ENCODE measurements at regions not wholly inside any gene's neighbourhood (a gene's known extent, or its start where the extent isn't known, plus 50 kb on each side); places are given as distances from the start of the nearest gene placed in this dataset.

DNA sequence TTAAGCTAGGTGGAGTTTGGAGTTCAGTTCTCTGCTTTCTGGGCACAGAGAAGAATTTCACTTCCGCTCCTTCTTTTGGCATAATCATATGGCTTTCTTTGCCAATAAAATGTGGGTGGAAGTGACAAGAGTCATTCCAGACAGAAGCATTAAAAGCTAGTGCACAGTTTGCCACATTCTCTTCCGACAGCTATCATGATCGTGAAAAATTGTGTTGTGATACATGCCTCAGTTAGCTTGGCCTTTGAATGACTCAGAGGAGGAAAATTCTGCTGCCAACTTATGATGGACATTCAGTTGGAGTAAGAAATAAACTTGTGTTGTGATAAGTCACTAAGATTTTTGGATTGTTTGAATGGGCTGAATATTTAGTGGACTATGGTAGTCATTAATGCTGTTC lies 291.7 kb upstream of the SATB1 start:
- no peak overlapping the region for H3K4me3 ChIP-seq (ENCODE audit: low read depth, low read length, poor library complexity, severe bottlenecking)
- H2AFZ ChIP-seq (ENCODE audit: low read length), result no peak overlapping the region
- H3K79me2 ChIP-seq (ENCODE audit: insufficient read depth, low read length), result no peaks in the 10 kb centered on the region
- no peaks in the 10 kb centered on the region for H3K36me3 ChIP-seq (ENCODE audit: insufficient read depth, low read length)
- H4K20me1 ChIP-seq (ENCODE audit: insufficient read depth, low read length), result no peaks in the 10 kb centered on the region
- no peak overlapping the region for H3K27ac ChIP-seq (ENCODE audit: low read depth, low read length, poor library complexity, severe bottlenecking)
- no peaks in the 10 kb centered on the region for H3K9me2 ChIP-seq (ENCODE audit: low read depth, low read length)
- no peak overlapping the region for H3K9ac ChIP-seq (ENCODE audit: low read length)
- no peaks in the 10 kb centered on the region for H3K4me1 ChIP-seq (ENCODE audit: insufficient read depth, low read length, severe bottlenecking)
- H3K9me3 ChIP-seq (ENCODE audit: low read length), result no peaks in the 10 kb centered on the region
- no peak for TF ChIP-seq EZH2 (IDR thresholded peaks at IDR 0.05; ENCODE audit: borderline replicate concordance, low read length)
- TF ChIP-seq, protein P1, sequence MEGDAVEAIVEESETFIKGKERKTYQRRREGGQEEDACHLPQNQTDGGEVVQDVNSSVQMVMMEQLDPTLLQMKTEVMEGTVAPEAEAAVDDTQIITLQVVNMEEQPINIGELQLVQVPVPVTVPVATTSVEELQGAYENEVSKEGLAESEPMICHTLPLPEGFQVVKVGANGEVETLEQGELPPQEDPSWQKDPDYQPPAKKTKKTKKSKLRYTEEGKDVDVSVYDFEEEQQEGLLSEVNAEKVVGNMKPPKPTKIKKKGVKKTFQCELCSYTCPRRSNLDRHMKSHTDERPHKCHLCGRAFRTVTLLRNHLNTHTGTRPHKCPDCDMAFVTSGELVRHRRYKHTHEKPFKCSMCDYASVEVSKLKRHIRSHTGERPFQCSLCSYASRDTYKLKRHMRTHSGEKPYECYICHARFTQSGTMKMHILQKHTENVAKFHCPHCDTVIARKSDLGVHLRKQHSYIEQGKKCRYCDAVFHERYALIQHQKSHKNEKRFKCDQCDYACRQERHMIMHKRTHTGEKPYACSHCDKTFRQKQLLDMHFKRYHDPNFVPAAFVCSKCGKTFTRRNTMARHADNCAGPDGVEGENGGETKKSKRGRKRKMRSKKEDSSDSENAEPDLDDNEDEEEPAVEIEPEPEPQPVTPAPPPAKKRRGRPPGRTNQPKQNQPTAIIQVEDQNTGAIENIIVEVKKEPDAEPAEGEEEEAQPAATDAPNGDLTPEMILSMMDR (IDR thresholded peaks at IDR 0.05; ENCODE audit: low read length), result no peak
- H3K4me2 ChIP-seq (ENCODE audit: low read length), result no peak overlapping the region
- no peaks in the 10 kb centered on the region for H3K27me3 ChIP-seq (ENCODE audit: insufficient read depth, low read length)
- H3F3A ChIP-seq (ENCODE audit: insufficient read depth, low read length), result no peaks in the 10 kb centered on the region

DNA sequence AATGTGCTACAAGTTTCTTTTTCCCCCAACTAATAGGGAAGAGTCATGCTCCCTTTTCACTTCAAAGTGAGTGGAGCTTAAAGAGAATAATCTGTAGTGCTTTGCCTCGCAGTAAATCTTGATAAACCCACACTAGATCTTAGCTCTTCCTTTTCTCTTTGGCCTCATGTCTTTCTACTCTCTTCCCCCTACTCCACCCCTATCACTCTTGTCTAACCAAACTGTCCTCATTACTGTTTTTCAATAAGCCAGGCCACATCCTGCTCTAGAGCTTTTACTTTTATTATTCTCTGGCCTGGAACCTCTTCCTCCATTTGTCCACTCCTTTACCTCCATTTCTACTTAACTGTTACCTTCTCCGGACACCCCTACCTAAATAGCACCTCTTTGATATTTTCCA lies 291.0 kb upstream of the SATB1 start:
- Histone ChIP-seq H3K9me3 (ENCODE audit: low read length) (no peaks in the 10 kb centered on the region), H3K4me1 (ENCODE audit: insufficient read depth, low read length, severe bottlenecking) (no peaks in the 10 kb centered on the region), H3K79me2 (ENCODE audit: insufficient read depth, low read length) (no peaks in the 10 kb centered on the region), H3K4me2 (ENCODE audit: low read length) (no peak overlapping the region), H2AFZ (ENCODE audit: low read length) (no peak overlapping the region), H3K36me3 (ENCODE audit: insufficient read depth, low read length) (no peaks in the 10 kb centered on the region), H4K20me1 (ENCODE audit: insufficient read depth, low read length) (no peaks in the 10 kb centered on the region), H3K4me3 (ENCODE audit: low read depth, low read length, poor library complexity, severe bottlenecking) (no peak overlapping the region), H3K9ac (ENCODE audit: low read length) (no peak overlapping the region), H3F3A (ENCODE audit: insufficient read depth, low read length) (no peaks in the 10 kb centered on the region), H3K9me2 (ENCODE audit: low read depth, low read length) (no peaks in the 10 kb centered on the region), H3K27me3 (ENCODE audit: insufficient read depth, low read length) (no peaks in the 10 kb centered on the region), H3K27ac (ENCODE audit: low read depth, low read length, poor library complexity, severe bottlenecking) (no peak overlapping the region)
- TF ChIP-seq, protein P1 (IDR thresholded peaks at IDR 0.05; ENCODE audit: low read length), result no peak
- no peak for TF ChIP-seq EZH2 (IDR thresholded peaks at IDR 0.05; ENCODE audit: borderline replicate concordance, low read length)

DNA sequence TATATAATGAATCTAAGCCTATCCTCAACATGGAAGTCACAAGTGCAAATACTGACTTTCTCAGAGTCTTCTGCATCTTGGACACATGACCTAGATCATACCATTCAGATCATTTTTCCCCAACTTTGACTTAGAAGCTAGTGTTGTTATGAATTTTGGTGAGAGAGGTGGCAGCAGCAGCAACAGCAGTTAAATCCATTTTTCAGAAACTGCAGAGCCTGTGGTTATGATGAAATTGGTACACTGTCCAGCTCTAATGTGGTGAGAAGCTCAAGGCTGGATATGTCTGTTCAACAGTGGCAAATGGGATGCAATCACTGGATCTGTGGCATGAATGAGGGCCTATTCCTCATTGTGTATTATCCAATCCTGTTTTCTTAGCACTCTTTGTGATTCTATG lies 290.1 kb upstream of the SATB1 start:
- H3K9me3 ChIP-seq (ENCODE audit: low read length), result no peaks in the 10 kb centered on the region
- H3K9me2 ChIP-seq (ENCODE audit: low read depth, low read length), result no peaks in the 10 kb centered on the region
- H3K79me2 ChIP-seq (ENCODE audit: insufficient read depth, low read length), result no peaks in the 10 kb centered on the region
- H3K4me3 ChIP-seq (ENCODE audit: low read depth, low read length, poor library complexity, severe bottlenecking), result no peak overlapping the region
- no peaks in the 10 kb centered on the region for H3K27me3 ChIP-seq (ENCODE audit: insufficient read depth, low read length)
- no peaks in the 10 kb centered on the region for H3K4me1 ChIP-seq (ENCODE audit: insufficient read depth, low read length, severe bottlenecking)
- H3K9ac ChIP-seq (ENCODE audit: low read length), result no peak overlapping the region
- no peak overlapping the region for H3K4me2 ChIP-seq (ENCODE audit: low read length)
- TF ChIP-seq, protein P1 (IDR thresholded peaks at IDR 0.05; ENCODE audit: low read length), result no peak
- no peak for TF ChIP-seq EZH2 (IDR thresholded peaks at IDR 0.05; ENCODE audit: borderline replicate concordance, low read length)
- H3K27ac ChIP-seq (ENCODE audit: low read depth, low read length, poor library complexity, severe bottlenecking), result no peak overlapping the region
- H3K36me3 ChIP-seq (ENCODE audit: insufficient read depth, low read length), result no peaks in the 10 kb centered on the region
- no peak overlapping the region for H2AFZ ChIP-seq (ENCODE audit: low read length)
- no peaks in the 10 kb centered on the region for H4K20me1 ChIP-seq (ENCODE audit: insufficient read depth, low read length)
- H3F3A ChIP-seq (ENCODE audit: insufficient read depth, low read length), result no peaks in the 10 kb centered on the region
